NOMO-1 treated with dmso at 0.1 percent for 144 hours (cell line): ENCODE measurements at regions not wholly inside any gene's neighbourhood (a gene's known extent, or its start where the extent isn't known, plus 50 kb on each side); places are given as distances from the start of the nearest gene placed in this dataset.
"Not testable (repeated sequence)": the region's sequence is repeated elsewhere in the genome, so short reads cannot be mapped to it uniquely, and the experiment has no call there.

Source experiments
- DNase-seq: peaks from one replicate; lab custom pipeline; 2025; ENCODE audit not compliant: unreplicated experiment; lab: John Stamatoyannopoulos, UW

DNA sequence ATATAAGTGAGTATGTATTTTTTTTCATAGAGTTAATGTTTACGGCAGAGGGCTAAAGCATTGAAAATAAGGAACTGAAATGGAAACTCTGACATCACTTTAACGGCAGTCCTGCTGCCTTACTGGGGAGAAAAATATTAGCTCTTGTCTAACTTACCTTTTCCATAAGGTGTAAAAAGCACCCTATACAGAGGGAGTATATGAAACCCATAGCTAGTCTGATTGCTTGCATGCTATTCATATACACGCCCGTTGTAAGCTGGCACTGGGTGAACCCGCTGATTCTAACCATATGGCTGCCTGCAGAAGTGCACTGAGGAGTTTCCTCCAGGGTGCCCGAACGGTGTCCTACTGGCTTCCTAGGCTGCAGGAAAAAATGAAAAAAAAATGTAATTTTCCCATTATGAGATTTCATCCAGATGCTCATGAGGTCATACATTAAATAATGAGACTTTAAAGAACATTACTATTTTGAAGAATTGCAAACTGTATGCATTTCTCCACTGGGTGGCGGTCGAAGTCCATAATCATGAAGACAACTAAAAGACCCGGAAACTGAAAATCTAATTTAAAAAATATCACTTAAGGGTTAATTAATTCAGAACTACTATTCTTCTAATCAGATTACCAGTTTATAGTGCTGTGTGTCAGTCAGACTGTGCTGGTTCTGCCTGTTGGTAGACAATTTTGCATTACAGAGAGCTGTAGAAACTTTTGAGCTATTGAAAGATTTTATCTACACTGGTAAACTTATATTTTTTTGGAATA lies 144.7 kb downstream of the ALX1 start:
- DNase-seq, result peak; percentile 12

DNA sequence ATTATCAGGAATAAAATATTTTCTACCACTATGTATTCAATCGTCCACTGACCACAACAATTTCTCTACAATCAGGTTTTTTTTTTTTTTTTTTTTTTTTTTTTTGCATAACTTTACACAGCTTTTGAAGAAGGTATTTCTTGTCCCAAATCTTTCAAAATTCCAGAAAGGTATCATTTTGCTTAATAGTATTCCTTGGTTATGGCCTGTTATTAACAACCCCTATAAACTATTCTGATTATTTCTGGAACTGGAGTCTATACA lies 145.3 kb downstream of the ALX1 start:
- no peak for DNase-seq

DNA sequence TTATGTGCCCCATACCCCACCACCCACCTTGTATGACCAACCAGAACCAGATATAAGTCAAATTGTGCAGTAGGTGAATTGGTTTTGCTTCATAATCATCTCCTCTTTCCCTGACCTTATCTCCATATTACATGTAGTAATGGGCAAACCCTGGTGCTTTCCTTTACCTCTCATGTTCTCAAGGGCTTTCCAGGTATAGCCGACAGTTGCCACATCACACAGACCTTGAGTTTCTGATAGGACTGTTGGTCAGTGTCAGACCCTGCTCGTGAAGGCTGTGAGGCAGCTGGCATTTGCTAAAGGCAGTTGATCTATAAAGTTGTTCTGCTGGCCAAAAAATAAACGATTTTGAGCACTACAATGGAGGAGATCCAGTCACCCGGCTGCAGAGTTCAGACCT lies 145.9 kb downstream of the ALX1 start:
- no peak for DNase-seq

DNA sequence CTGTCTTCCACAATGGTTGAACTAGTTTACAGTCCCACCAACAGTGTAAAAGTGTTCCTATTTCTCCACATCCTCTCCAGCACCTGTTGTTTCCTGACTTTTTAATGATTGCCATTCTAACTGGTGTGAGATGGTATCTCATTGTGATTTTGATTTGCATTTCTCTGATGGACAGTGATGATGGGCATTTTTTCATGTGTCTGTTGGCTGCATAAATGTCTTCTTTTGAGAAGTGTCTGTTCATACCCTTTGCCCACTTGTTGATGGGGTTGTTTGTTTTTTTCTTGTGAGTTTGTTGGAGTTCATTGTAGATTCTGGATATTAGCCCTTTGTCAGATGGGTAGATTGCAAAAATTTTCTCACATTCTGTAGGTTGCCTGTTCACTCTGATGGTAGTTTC lies 153.1 kb downstream of the ALX1 start:
- DNase-seq, result not testable (repeated sequence)

GRCh38 chr12:85440271-85440670 lies 160.3 kb downstream of the ALX1 start:
- DNase-seq, result no peak

DNA sequence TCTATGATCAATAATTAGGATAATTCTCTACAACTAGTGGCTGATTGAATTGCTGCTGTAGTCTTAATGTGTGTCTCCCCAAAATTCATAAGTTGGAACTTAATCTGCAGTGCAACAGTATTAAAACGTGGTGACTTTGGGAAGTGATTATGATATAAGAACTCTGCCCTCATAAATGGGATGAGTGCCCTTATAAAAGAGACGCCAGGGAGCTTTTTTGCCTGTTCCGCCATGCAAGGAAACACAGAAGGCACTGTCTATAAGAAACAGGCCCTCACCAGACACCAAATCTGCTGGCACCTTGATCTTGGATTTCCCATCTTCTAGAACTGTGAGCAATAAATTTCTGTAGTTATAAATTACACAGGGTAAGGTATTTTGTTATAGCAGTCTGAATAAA lies 161.0 kb downstream of the ALX1 start:
- no peak for DNase-seq

DNA sequence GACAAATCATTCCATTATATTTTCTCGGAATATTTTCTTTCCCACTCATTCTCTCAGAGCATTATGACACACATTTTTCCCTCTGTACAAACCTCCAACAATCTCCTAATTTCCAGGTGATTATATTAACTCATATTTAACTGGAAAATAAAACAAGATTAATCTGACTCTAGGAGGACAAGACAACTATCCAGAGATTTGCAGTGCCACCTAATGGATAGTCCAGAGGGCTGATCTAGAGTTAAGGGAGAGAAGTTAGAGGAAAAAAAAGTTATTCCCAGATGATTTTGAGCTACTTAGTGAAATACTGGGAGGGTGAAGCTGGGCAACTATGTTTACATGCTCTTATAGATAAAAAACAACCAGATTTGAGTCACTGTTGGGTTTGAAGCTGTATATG lies 161.7 kb downstream of the ALX1 start:
- DNase-seq, result no peak

DNA sequence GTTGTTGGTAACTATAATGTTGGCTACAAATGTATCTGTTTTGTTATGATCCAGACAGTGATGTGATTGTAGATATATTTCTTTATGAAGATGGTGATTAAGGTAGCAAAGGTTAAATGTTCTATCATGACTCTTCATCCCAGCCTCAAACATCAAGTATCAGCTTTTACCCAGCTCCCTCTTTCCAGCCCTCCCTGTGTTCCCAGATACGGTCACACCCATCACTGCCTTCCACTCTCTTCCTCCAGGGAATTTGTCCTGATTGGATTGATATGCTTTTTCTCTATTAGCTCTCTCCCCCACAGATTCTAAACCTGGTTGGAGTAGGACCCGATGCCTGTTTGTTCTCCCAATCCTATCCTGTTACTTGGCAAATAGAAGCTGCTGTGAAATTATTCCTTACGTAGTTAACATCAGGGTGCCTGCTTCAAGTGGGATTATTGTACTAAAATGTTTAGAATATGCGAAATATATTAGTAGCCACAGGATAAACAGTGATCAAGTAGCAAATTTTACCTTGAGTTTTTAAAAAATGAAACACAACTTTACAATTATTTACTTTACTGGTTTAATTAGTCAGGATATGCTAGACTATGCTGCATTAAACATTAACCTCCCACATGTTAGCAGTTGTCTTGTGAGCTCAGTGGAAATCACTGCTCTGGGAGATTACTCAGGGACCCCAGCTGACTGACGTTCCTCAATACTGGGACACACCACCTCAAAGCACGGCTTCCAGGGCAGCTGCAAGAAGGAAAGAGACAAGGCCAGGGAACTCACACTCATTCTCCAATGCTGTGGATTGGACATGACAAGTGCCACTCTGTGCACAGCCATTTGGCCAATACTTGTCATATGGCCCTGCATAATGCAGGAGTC lies 165.3 kb downstream of the ALX1 start:
- no peak for DNase-seq

GRCh38 chr12:85448031-85448430 lies 168.0 kb downstream of the ALX1 start:
- no peak for DNase-seq

DNA sequence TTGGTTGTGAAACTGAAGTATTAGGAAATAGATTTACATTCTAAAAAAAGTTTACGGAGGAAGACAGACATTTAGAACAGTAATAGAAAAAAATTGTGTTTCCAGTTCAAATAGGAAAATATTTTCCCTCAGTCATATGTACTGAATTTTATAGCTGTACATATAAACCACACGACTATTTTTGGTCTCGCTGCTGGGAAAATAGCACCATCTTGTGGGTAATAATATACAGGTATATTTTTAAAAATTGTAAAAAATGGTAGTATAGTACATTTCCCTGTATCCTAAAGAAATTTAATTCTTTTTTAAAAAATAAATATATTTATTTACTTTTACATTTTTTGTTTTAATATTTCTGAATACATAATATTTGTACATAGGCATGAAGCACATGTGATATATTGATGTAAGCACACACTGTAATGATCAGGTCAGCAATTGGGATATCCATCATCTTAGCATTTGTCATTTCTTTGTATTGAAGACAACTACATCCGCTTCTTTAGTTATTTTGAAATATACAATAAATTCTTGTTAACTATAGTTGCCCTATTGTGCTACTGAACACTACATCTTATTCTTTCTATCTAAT lies 168.6 kb downstream of the ALX1 start:
- DNase-seq, result no peak

GRCh38 chr12:85457016-85457415 lies 177.0 kb downstream of the ALX1 start:
- DNase-seq, result no peak

GRCh38 chr12:85461127-85461526 lies 181.1 kb downstream of the ALX1 start:
- DNase-seq, result no peak

- DNase-seq, result no peak
These were observed 182.9 kb downstream of the ALX1 start for GRCh38 chr12:85462888-85463287.

GRCh38 chr12:85466890-85467289 lies 186.9 kb downstream of the ALX1 start:
- no peak for DNase-seq

GRCh38 chr12:85468356-85469157 lies 188.5 kb downstream of the ALX1 start:
- DNase-seq, result no peak

GRCh38 chr12:85469158-85470086 lies 189.4 kb downstream of the ALX1 start:
- DNase-seq, result not testable (repeated sequence)

GRCh38 chr12:85475277-85475676 lies 195.3 kb downstream of the ALX1 start:
- not testable (repeated sequence) for DNase-seq

DNA sequence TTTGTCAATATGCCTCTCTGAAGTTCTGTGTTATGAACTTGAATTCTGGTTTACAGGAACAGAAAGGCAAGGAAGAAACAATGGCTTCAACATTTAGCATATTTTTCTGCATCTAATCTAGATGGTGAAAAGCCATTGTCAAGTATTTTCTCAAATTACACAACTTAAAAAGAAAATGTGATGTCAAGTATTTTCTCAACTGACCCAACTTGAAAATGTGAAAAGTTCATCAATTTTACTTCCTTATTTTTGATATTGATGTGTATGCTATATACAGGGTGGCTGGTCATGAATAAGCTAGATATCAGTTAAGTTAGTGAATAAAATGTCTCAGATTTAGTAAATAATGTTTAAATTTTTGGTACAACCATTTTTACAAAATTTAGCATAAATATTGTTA lies 196.7 kb downstream of the ALX1 start:
- DNase-seq, result no peak

GRCh38 chr12:85484387-85484786 lies 204.4 kb downstream of the ALX1 start:
- DNase-seq, result no peak

- no peak for DNase-seq
These were observed 209.2 kb downstream of the ALX1 start for GRCh38 chr12:85489194-85489593.
